HL-60 (cell line): ENCODE measurements at regions not wholly inside any gene's neighbourhood (a gene's known extent, or its start where the extent isn't known, plus 50 kb on each side); places are given as distances from the start of the nearest gene placed in this dataset.

ENCODE experiments used
- DNase-seq, 2 experiments: peaks; one replicate each; pipeline ENCODE4 v3.0.0-alpha.2; 2010 to 2020; ENCODE audit warnings: low read depth in 1 of 2, low spot score in 1 of 2
- H3K27ac ChIP-seq: fragments of 250-450 bp; sonication (Bioruptor Pico); replicated peaks from 2 replicates; pipeline ENCODE4 v1.5.1; 2020; ENCODE audit warnings: mild to moderate bottlenecking, moderate library complexity
- H3K27me3 ChIP-seq: fragments of 250-450 bp; sonication (Bioruptor Pico); 2 replicates; pipeline ENCODE4 v1.5.1; 2021; ENCODE audit warnings: mild to moderate bottlenecking, moderate library complexity; ENCODE audit not compliant: insufficient read depth, poor library complexity, severe bottlenecking
- H3K4me3 ChIP-seq: replicated peaks from 2 replicates; pipeline ENCODE4 v1.5.1; 2011; ENCODE audit warnings: mild to moderate bottlenecking, control low read depth, low read length; ENCODE audit not compliant: insufficient read depth
- CTCF ChIP-seq: IDR thresholded peaks from one replicate; pipeline ENCODE4 v1.5.1; 2011; ENCODE audit warnings: low read length, control low read depth, inconsistent platforms; ENCODE audit not compliant: insufficient read depth
- GABPA ChIP-seq: IDR thresholded peaks from 2 replicates; pipeline ENCODE4 v1.6.1; 2012; ENCODE audit warnings: low read depth
- POLR2AphosphoS5 ChIP-seq: IDR thresholded peaks from 2 replicates; pipeline ENCODE4 v1.6.1; 2012; ENCODE audit warnings: low read depth
- SPI1 ChIP-seq: IDR thresholded peaks from 2 replicates; pipeline ENCODE4 v1.6.1; 2012; ENCODE audit warnings: low read depth, mild to moderate bottlenecking, borderline replicate concordance
- TF ChIP-seq, protein P1 (sequence below): IDR thresholded peaks from 2 replicates; pipeline ENCODE4 v1.6.1; 2012; ENCODE audit warnings: low read depth; ENCODE audit not compliant: insufficient replicate concordance

- Histone ChIP-seq H3K27me3 (no peaks in the 10 kb centered on the region), H3K4me3 (no peak overlapping the region), H3K27ac (no peak overlapping the region)
- TF ChIP-seq POLR2AphosphoS5 (no peak), CTCF (no peak), GABPA (no peak)
- TF ChIP-seq, protein P1, sequence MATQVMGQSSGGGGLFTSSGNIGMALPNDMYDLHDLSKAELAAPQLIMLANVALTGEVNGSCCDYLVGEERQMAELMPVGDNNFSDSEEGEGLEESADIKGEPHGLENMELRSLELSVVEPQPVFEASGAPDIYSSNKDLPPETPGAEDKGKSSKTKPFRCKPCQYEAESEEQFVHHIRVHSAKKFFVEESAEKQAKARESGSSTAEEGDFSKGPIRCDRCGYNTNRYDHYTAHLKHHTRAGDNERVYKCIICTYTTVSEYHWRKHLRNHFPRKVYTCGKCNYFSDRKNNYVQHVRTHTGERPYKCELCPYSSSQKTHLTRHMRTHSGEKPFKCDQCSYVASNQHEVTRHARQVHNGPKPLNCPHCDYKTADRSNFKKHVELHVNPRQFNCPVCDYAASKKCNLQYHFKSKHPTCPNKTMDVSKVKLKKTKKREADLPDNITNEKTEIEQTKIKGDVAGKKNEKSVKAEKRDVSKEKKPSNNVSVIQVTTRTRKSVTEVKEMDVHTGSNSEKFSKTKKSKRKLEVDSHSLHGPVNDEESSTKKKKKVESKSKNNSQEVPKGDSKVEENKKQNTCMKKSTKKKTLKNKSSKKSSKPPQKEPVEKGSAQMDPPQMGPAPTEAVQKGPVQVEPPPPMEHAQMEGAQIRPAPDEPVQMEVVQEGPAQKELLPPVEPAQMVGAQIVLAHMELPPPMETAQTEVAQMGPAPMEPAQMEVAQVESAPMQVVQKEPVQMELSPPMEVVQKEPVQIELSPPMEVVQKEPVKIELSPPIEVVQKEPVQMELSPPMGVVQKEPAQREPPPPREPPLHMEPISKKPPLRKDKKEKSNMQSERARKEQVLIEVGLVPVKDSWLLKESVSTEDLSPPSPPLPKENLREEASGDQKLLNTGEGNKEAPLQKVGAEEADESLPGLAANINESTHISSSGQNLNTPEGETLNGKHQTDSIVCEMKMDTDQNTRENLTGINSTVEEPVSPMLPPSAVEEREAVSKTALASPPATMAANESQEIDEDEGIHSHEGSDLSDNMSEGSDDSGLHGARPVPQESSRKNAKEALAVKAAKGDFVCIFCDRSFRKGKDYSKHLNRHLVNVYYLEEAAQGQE, result no peak
- no peak for DNase-seq
Measured at GRCh38 chr11:116386118-116386699, 386.6 kb downstream of the BUD13 start.

GRCh38 chr11:116384876-116385275 is 387.9 kb downstream of the BUD13 start:
- no peak for DNase-seq
- no peaks in the 10 kb centered on the region for H3K27me3 ChIP-seq
- H3K4me3 ChIP-seq, result no peak overlapping the region
- no peak overlapping the region for H3K27ac ChIP-seq
- TF ChIP-seq SPI1 (no peak), POLR2AphosphoS5 (no peak), CTCF (no peak), GABPA (no peak)
- TF ChIP-seq, protein P1, result no peak

GRCh38 chr11:116384407-116384806 is 388.4 kb downstream of the BUD13 start:
- no peak for DNase-seq

More at GRCh38 chr11:116384407-116384806, 388.4 kb downstream of the BUD13 start:
- Histone ChIP-seq H3K27me3 (no peaks in the 10 kb centered on the region), H3K27ac (no peak overlapping the region), H3K4me3 (no peak overlapping the region)
- no peak for TF ChIP-seq GABPA
- TF ChIP-seq, protein P1, result no peak
- TF ChIP-seq CTCF, result no peak
- TF ChIP-seq POLR2AphosphoS5, result no peak
- TF ChIP-seq SPI1, result no peak
